ENCODE measurements at regions not wholly inside any gene's neighbourhood (a gene's known extent, or its start where the extent isn't known, plus 50 kb on each side); places are given as distances from the start of the nearest gene placed in this dataset.

GRCh38 chr2:38178556-38179419, 102.8 kb upstream of the CYP1B1 start:
- ATAC-seq (no peak), DNase-seq (no peak)
- intact Hi-C loops (cut with DNase I, micrococcal nuclease), result no loop called here

GRCh38 chr2:38178119-38178518, 102.2 kb upstream of the CYP1B1 start:
- DNase-seq (no peak), ATAC-seq (no peak)
- intact Hi-C loops (cut with DNase I, micrococcal nuclease), result no loop called here

GRCh38 chr2:38176619-38177021, 100.7 kb upstream of the CYP1B1 start:
- no peak for DNase-seq
- no peak for ATAC-seq
- intact Hi-C loops (cut with DNase I, micrococcal nuclease), result no loop called here

- intact Hi-C loops (cut with DNase I, micrococcal nuclease), result no loop called here
- ATAC-seq, result peak; percentile 37
- no peak for DNase-seq
Measured at GRCh38 chr2:38174646-38175423, 98.9 kb upstream of the CYP1B1 start.

GRCh38 chr2:38174131-38174530, 98.2 kb upstream of the CYP1B1 start:
- ATAC-seq (no peak), DNase-seq (no peak)
- intact Hi-C loops (cut with DNase I, micrococcal nuclease), result no loop called here

- DNase-seq (no peak), ATAC-seq (no peak)
- intact Hi-C loops (cut with DNase I, micrococcal nuclease), result no loop called here
Measured at GRCh38 chr2:38173683-38174082, 97.7 kb upstream of the CYP1B1 start.

GRCh38 chr2:38171208-38171855, 95.4 kb upstream of the CYP1B1 start:
- DNase-seq (no peak), ATAC-seq (no peak)
- intact Hi-C loops (cut with DNase I, micrococcal nuclease), result no loop called here

- no peak for DNase-seq
- no peak for ATAC-seq
- intact Hi-C loops (cut with DNase I, micrococcal nuclease), result no loop called here
Measured at GRCh38 chr2:38170733-38171132, 94.8 kb upstream of the CYP1B1 start.

GRCh38 chr2:38170067-38170466, 94.1 kb upstream of the CYP1B1 start:
- no peak for DNase-seq
- intact Hi-C loops (cut with DNase I, micrococcal nuclease), result no loop called here
- ATAC-seq, result no peak

- ATAC-seq, result peak; percentile 99
- intact Hi-C loops (cut with DNase I, micrococcal nuclease), result no loop called here
- DNase-seq, result peak in 1 of 2 donors; percentile 12
Measured at GRCh38 chr2:38168710-38169480, 92.9 kb upstream of the CYP1B1 start.

GRCh38 chr2:38167968-38168350, 92.0 kb upstream of the CYP1B1 start:
- ATAC-seq, result no peak
- intact Hi-C loops (cut with DNase I, micrococcal nuclease), result no loop called here
- no peak for DNase-seq

- ATAC-seq, result no peak
- intact Hi-C loops (cut with DNase I, micrococcal nuclease), result no loop called here
- DNase-seq, result no peak
Measured at GRCh38 chr2:38165698-38166097, 89.7 kb upstream of the CYP1B1 start.

- no peak for DNase-seq
- no peak for ATAC-seq
- intact Hi-C loops (cut with DNase I, micrococcal nuclease), result no loop called here
Measured at GRCh38 chr2:38164881-38165280, 88.9 kb upstream of the CYP1B1 start.

GRCh38 chr2:38163579-38163978, 87.6 kb upstream of the CYP1B1 start:
- intact Hi-C loops (cut with DNase I, micrococcal nuclease), result no loop called here
- no peak for DNase-seq
- ATAC-seq, result no peak

GRCh38 chr2:38163006-38163405, 87.1 kb upstream of the CYP1B1 start:
- intact Hi-C loops (cut with DNase I, micrococcal nuclease), result no loop called here
- no peak for ATAC-seq
- no peak for DNase-seq

GRCh38 chr2:38160516-38160915, 84.6 kb upstream of the CYP1B1 start:
- intact Hi-C loops (cut with DNase I, micrococcal nuclease), result no loop called here
- no peak for DNase-seq
- no peak for ATAC-seq

- DNase-seq (no peak), ATAC-seq (no peak)
- intact Hi-C loops (cut with DNase I, micrococcal nuclease), result no loop called here
Measured at GRCh38 chr2:38159597-38159996, 83.6 kb upstream of the CYP1B1 start.

- DNase-seq (no peak), ATAC-seq (no peak)
- intact Hi-C loops (cut with DNase I, micrococcal nuclease), result no loop called here
Measured at GRCh38 chr2:38159191-38159590, 83.2 kb upstream of the CYP1B1 start.
